ENCODE measurements at regions not wholly inside any gene's neighbourhood (a gene's known extent, or its start where the extent isn't known, plus 50 kb on each side); places are given as distances from the start of the nearest gene placed in this dataset.

- Histone ChIP-seq H3K4me3 (ENCODE audit: low read depth, low read length, poor library complexity, severe bottlenecking) (no peak overlapping the region), H2AFZ (ENCODE audit: low read length) (no peak overlapping the region), H4K20me1 (ENCODE audit: insufficient read depth, low read length) (no peaks in the 10 kb centered on the region), H3K9me3 (ENCODE audit: low read length) (0 out of 2 replicates have a peak, but pooled peaks cover 9% of the 10 kb centered on the region), H3K9me2 (ENCODE audit: insufficient read depth, low read length) (no peaks in the 10 kb centered on the region), H3K36me3 (ENCODE audit: insufficient read depth, low read length) (no peaks in the 10 kb centered on the region), H3K4me2 (ENCODE audit: low read length) (no peak overlapping the region), H3K4me1 (ENCODE audit: insufficient read depth, low read length, poor library complexity, severe bottlenecking) (no peaks in the 10 kb centered on the region), H3K79me2 (ENCODE audit: insufficient read depth, low read depth, low read length) (no peaks in the 10 kb centered on the region), H3K27ac (ENCODE audit: low read depth, low read length, poor library complexity, severe bottlenecking) (no peak overlapping the region)
- DNase-seq (ENCODE audit: low spot score), result no peak
- no TSS peak for BruUV-seq (replicated peaks)
- ChIA-PET POLR2A (no interaction called here), CTCF (ENCODE audit: unreplicated experiment) (no interaction called here)
- intact Hi-C loops (cut with micrococcal nuclease; ENCODE audit: unreplicated experiment), result no loop called here
- TF ChIP-seq EZH2phosphoT487 (IDR thresholded peaks at IDR 0.05; ENCODE audit: borderline replicate concordance, low read depth, low read length), result no peak
- no peak for TF ChIP-seq CTCF (conservative IDR thresholded peaks at IDR 0.05; ENCODE audit: low read length)
Measured at GRCh38 chr21:35538386-35538785, 489.3 kb upstream of the RUNX1 start.

GRCh38 chr21:35537604-35538003, 488.5 kb upstream of the RUNX1 start:
- Histone ChIP-seq H3K79me2 (ENCODE audit: insufficient read depth, low read depth, low read length) (no peaks in the 10 kb centered on the region), H3K9me2 (ENCODE audit: insufficient read depth, low read length) (no peaks in the 10 kb centered on the region), H3K27ac (ENCODE audit: low read depth, low read length, poor library complexity, severe bottlenecking) (no peak overlapping the region), H4K20me1 (ENCODE audit: insufficient read depth, low read length) (no peaks in the 10 kb centered on the region), H3K4me2 (ENCODE audit: low read length) (no peak overlapping the region), H3K4me3 (ENCODE audit: low read depth, low read length, poor library complexity, severe bottlenecking) (no peak overlapping the region), H2AFZ (ENCODE audit: low read length) (no peak overlapping the region), H3K4me1 (ENCODE audit: insufficient read depth, low read length, poor library complexity, severe bottlenecking) (no peaks in the 10 kb centered on the region), H3K9me3 (ENCODE audit: low read length) (0 out of 2 replicates have a peak, but pooled peaks cover 9% of the 10 kb centered on the region), H3K36me3 (ENCODE audit: insufficient read depth, low read length) (no peaks in the 10 kb centered on the region)
- BruUV-seq (replicated peaks), result no TSS peak
- CTCF ChIA-PET (ENCODE audit: unreplicated experiment), result no interaction called here
- DNase-seq (ENCODE audit: low spot score), result no peak
- intact Hi-C loops (cut with micrococcal nuclease; ENCODE audit: unreplicated experiment), result no loop called here
- POLR2A ChIA-PET, result no interaction called here
- TF ChIP-seq CTCF (conservative IDR thresholded peaks at IDR 0.05; ENCODE audit: low read length) (no peak), EZH2phosphoT487 (IDR thresholded peaks at IDR 0.05; ENCODE audit: borderline replicate concordance, low read depth, low read length) (no peak)

GRCh38 chr21:35533893-35534292, 484.8 kb upstream of the RUNX1 start:
- Histone ChIP-seq H3K9me2 (ENCODE audit: insufficient read depth, low read length) (no peaks in the 10 kb centered on the region), H2AFZ (ENCODE audit: low read length) (no peak overlapping the region), H4K20me1 (ENCODE audit: insufficient read depth, low read length) (no peaks in the 10 kb centered on the region), H3K79me2 (ENCODE audit: insufficient read depth, low read depth, low read length) (no peaks in the 10 kb centered on the region), H3K27ac (ENCODE audit: low read depth, low read length, poor library complexity, severe bottlenecking) (no peak overlapping the region), H3K4me2 (ENCODE audit: low read length) (no peak overlapping the region), H3K36me3 (ENCODE audit: insufficient read depth, low read length) (no peaks in the 10 kb centered on the region), H3K9me3 (ENCODE audit: low read length) (0 out of 2 replicates have a peak, but pooled peaks cover 9% of the 10 kb centered on the region), H3K4me1 (ENCODE audit: insufficient read depth, low read length, poor library complexity, severe bottlenecking) (no peaks in the 10 kb centered on the region), H3K4me3 (ENCODE audit: low read depth, low read length, poor library complexity, severe bottlenecking) (no peak overlapping the region)
- ChIA-PET CTCF (ENCODE audit: unreplicated experiment) (no interaction called here), POLR2A (interaction anchor here (0.5 kb wide), 1 partner anchor 31 kb away, joined by 3 read pairs; no protein-coding TSS in a partner anchor)
- TF ChIP-seq CTCF (conservative IDR thresholded peaks at IDR 0.05; ENCODE audit: low read length) (no peak), EZH2phosphoT487 (IDR thresholded peaks at IDR 0.05; ENCODE audit: borderline replicate concordance, low read depth, low read length) (no peak)
- intact Hi-C loops (cut with micrococcal nuclease; ENCODE audit: unreplicated experiment), result no loop called here
- BruUV-seq (replicated peaks), result no TSS peak
- DNase-seq (ENCODE audit: low spot score), result no peak

All from OCI-LY7 (cell line).